Subcutaneous abdominal adipose tissue (tissue), 5 donors: ENCODE measurements at regions not wholly inside any gene's neighbourhood (a gene's known extent, or its start where the extent isn't known, plus 50 kb on each side); places are given as distances from the start of the nearest gene placed in this dataset.

Experiments
- H3K27ac ChIP-seq: one replicate; pipeline ENCODE4 v1.7.0; 2013; ENCODE audit warnings: low read depth, mild to moderate bottlenecking, inconsistent platforms, low read length, moderate library complexity
- H3K27me3 ChIP-seq, 5 donors: one replicate each; pipeline ENCODE4 v1.7.0; 2013; ENCODE audit warnings: low read length in 5 of 5, inconsistent platforms in 1 of 5; ENCODE audit not compliant: control insufficient read depth in 5 of 5, insufficient read depth in 4 of 5
- H3K36me3 ChIP-seq, 5 donors: one replicate each; pipeline ENCODE4 v1.7.0; 2013; ENCODE audit warnings: low read length in 5 of 5; ENCODE audit not compliant: control insufficient read depth in 5 of 5, insufficient read depth in 5 of 5
- H3K4me1 ChIP-seq, 5 donors: one replicate each; pipeline ENCODE4 v1.7.0; 2013; ENCODE audit warnings: low read length in 5 of 5, mild to moderate bottlenecking in 3 of 5, moderate library complexity in 1 of 5; ENCODE audit not compliant: control insufficient read depth in 5 of 5, insufficient read depth in 5 of 5
- H3K4me3 ChIP-seq, 5 donors: one replicate each; pipeline ENCODE4 v1.7.0; 2013; ENCODE audit warnings: low read length in 5 of 5, low read depth in 1 of 5
- H3K9ac ChIP-seq, 5 donors: one replicate each; pipeline ENCODE4 v1.7.0; 2013; ENCODE audit warnings: low read length in 5 of 5, mild to moderate bottlenecking in 4 of 5, moderate library complexity in 3 of 5
- H3K9me3 ChIP-seq, 5 donors: one replicate each; pipeline ENCODE4 v1.7.0; 2013; ENCODE audit warnings: low read length in 5 of 5; ENCODE audit not compliant: control insufficient read depth in 5 of 5
- donor health status: healthy.
- donor health status: healthy.
- donor health status: healthy.
- donor health status: healthy.
- donor health status: healthy.

DNA sequence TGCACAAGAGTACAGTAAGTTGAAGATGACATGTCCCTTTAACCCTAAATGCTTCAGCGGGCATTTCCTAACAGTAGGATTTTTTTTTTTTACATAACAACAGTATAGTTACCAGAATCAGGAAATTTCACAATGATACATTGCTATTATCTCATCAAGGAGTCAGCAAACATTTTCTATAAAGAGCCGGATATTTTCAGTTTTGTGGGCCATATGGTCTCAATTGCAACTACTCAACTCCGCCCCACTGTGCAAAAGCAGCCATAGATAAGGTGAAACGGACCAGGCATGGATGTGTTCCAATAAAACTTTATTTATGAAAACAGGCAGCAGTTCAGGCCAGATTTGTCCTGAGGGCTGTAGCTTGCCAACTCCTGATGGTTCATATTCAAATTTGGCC is 130.6 kb downstream of the SMAD6 start:
- H3K9me3 ChIP-seq: peaks cover 0 to 7% (median 6%) of the 10 kb centered on the region in 5 donors
- no peak overlapping the region for H3K27ac ChIP-seq
- H3K4me3 ChIP-seq: no peak overlapping the region

DNA sequence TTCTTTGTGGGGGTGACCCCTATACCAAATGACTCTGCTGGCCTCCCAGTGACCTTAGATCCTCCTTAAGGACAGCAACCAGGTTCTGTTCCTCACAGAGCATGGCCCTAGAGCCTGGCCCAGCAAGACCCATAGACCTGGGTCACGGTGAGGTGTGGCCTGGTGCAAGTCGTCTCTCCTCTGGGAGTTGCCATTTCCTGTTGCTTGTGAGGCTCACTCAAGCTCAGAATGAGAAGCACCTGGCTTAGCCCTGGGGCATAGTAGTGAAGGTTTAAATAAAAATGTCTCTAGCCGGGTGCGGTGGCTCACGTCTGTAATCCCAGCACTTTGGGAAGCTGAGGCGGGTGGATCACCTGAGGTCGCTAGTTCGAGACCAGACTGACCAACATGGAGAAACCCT is 131.3 kb downstream of the SMAD6 start:
- Histone ChIP-seq H3K9ac (no peak overlapping the region), H3K36me3 (no peaks in the 10 kb centered on the region), H3K4me1 (peaks cover 0 to 33% (median 19%) of the 10 kb centered on the region in 5 donors), H3K27me3 (no peaks in the 10 kb centered on the region), H3K9me3 (peaks cover 0 to 7% (median 6%) of the 10 kb centered on the region in 5 donors), H3K27ac (no peak overlapping the region), H3K4me3 (no peak overlapping the region)

More for the DNA sequence above, 130.6 kb downstream of the SMAD6 start:
- Histone ChIP-seq H3K4me1 (peaks cover 0 to 33% (median 19%) of the 10 kb centered on the region in 5 donors), H3K27me3 (no peaks in the 10 kb centered on the region), H3K36me3 (no peaks in the 10 kb centered on the region), H3K9ac (no peak overlapping the region)

GRCh38 chr15:66833803-66834202 is 131.8 kb downstream of the SMAD6 start:
- peaks cover 0 to 33% (median 19%) of the 10 kb centered on the region in 5 donors for H3K4me1 ChIP-seq
- peaks cover 0 to 7% (median 6%) of the 10 kb centered on the region in 5 donors for H3K9me3 ChIP-seq
- H3K4me3 ChIP-seq: no peak overlapping the region
- no peak overlapping the region for H3K9ac ChIP-seq
- no peaks in the 10 kb centered on the region for H3K27me3 ChIP-seq
- no peak overlapping the region for H3K27ac ChIP-seq
- no peaks in the 10 kb centered on the region for H3K36me3 ChIP-seq

GRCh38 chr15:66834881-66835878 is 133.1 kb downstream of the SMAD6 start:
- Histone ChIP-seq H3K4me3 (peak overlapping the region in 1 of 5 donors; percentile 3), H3K27ac (peak overlapping the region; percentile 63), H3K4me1 (peaks cover 0 to 40% (median 24%) of the 10 kb centered on the region in 5 donors), H3K27me3 (no peaks in the 10 kb centered on the region), H3K9ac (no peak overlapping the region), H3K36me3 (no peaks in the 10 kb centered on the region), H3K9me3 (peaks cover 0 to 7% (median 6%) of the 10 kb centered on the region in 5 donors)

DNA sequence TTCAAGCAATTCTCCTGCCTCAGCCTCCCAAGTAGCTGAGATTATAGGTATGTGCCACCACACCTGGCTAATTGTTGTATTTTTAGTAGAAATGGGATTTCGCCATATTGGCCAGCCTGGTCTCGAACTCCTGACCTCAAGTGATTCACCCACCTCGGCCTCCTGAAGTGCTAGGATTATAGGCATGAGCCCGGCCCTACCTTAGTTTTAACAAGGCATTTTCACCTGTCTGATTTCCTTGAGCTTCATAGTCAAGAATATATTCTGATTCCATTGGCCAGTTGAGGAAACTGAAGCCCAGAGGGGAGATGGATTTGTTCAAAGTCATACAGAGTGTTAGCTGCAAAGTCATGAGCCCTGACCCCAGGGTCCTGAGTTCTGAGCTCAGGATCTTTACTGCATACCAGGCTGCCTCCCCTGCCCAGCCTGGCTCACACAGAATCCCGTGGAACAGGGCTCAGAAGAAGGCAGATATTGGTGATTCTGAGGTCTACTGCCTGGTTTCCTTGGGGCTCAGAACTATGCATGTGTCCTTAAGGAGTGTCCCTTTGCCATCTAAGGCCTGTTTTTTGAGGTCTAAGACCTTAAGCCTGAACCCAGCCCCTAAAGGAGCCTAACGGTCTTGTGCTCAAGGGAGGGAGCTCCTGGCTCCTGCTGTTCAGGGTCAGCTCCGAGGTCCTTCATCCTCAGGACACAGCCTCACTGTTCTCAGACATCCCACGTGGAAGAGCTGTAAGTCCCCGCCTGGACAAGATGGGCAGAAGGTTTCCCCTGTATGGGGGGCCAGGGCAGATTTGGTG is 134.4 kb downstream of the SMAD6 start:
- Histone ChIP-seq H3K36me3 (no peaks in the 10 kb centered on the region), H3K4me3 (no peak overlapping the region), H3K27me3 (no peaks in the 10 kb centered on the region), H3K9me3 (peaks cover 0 to 7% (median 6%) of the 10 kb centered on the region in 5 donors), H3K27ac (no peak overlapping the region), H3K4me1 (peaks cover 7 to 44% (median 22%) of the 10 kb centered on the region in 5 donors), H3K9ac (no peak overlapping the region)

GRCh38 chr15:66838202-66838601 is 136.2 kb downstream of the SMAD6 start:
- Histone ChIP-seq H3K36me3 (no peaks in the 10 kb centered on the region), H3K4me1 (peaks cover 13 to 47% (median 33%) of the 10 kb centered on the region in 5 donors), H3K9me3 (peaks cover 0 to 7% (median 6%) of the 10 kb centered on the region in 5 donors), H3K27me3 (no peaks in the 10 kb centered on the region), H3K27ac (no peak overlapping the region), H3K4me3 (no peak overlapping the region), H3K9ac (no peak overlapping the region)

GRCh38 chr15:66838671-66839239 is 136.7 kb downstream of the SMAD6 start:
- Histone ChIP-seq H3K4me3 (no peak overlapping the region), H3K27me3 (no peaks in the 10 kb centered on the region), H3K36me3 (no peaks in the 10 kb centered on the region), H3K9me3 (peaks cover 0 to 7% (median 6%) of the 10 kb centered on the region in 5 donors), H3K9ac (no peak overlapping the region), H3K27ac (peak overlapping the region; percentile 68), H3K4me1 (peaks cover 13 to 50% (median 39%) of the 10 kb centered on the region in 5 donors)

- Histone ChIP-seq H3K36me3 (peaks cover 0 to 5% (median 3%) of the 10 kb centered on the region in 5 donors), H3K4me1 (peaks cover 13 to 55% (median 47%) of the 10 kb centered on the region in 5 donors), H3K27me3 (no peaks in the 10 kb centered on the region), H3K9ac (no peak overlapping the region), H3K4me3 (no peak overlapping the region), H3K9me3 (peaks cover 0 to 7% (median 6%) of the 10 kb centered on the region in 5 donors), H3K27ac (peak overlapping the region; percentile 68)
These were observed 137.6 kb downstream of the SMAD6 start for GRCh38 chr15:66839506-66840112.

DNA sequence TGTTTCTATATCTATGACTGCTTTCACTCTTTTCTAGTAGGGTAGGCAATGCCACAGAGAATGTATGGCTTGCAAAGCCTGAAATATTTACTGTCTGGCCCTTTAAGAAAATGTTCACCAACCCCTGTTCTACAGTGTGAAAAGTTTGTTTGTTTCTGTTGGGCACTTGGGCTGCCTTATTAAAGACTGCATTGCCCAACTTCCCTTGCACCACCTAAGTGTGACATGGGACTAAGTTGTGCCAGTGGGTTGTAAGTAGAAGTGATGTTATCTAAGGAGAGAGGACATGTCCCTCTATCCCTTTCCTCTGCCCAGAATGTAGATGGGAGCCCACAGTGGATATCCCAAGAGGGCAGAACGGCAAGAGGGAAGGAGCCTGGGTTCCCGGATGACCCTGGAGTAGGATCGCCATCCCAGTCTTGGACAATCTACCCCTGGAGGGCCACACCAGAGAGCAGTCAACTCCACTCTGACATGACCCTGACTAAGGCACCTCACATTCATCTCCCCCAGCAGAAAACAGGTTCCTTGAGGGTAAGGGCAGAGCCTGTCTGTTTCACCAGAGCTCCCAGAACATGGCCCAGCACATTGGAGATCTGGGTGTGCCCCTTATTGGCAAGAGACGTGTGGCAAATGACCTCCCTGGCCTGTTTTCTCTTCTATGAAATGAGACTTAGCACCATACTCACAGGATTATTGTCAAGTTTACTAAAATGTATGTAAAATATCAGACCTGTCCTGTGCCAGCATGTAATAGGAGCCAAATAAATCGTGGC is 138.8 kb downstream of the SMAD6 start:
- peaks cover 13 to 49% (median 43%) of the 10 kb centered on the region in 5 donors for H3K4me1 ChIP-seq

More for the DNA sequence above, 138.8 kb downstream of the SMAD6 start:
- Histone ChIP-seq H3K27me3 (no peaks in the 10 kb centered on the region), H3K36me3 (peaks cover 0 to 9% (median 5%) of the 10 kb centered on the region in 5 donors), H3K27ac (peak overlapping the region; percentile 98), H3K9ac (peak overlapping the region in 1 of 5 donors; percentile 33), H3K9me3 (peaks cover 0 to 2% (median 1%) of the 10 kb centered on the region in 5 donors), H3K4me3 (no peak overlapping the region)
